AG10803 (cell line): ENCODE measurements at regions not wholly inside any gene's neighbourhood (a gene's known extent, or its start where the extent isn't known, plus 50 kb on each side); places are given as distances from the start of the nearest gene placed in this dataset.
A peak's percentile ranks its signal among the peaks of the same experiment; 100 is the strongest.

Experiments
- DNase-seq: peaks from one replicate; pipeline ENCODE4 v3.0.0; 2010; ENCODE audit warnings: low read depth
- H3K4me3 ChIP-seq: 2 replicates; pipeline ENCODE4 v1.5.1; 2011; ENCODE audit warnings: mild to moderate bottlenecking, low read length, control low read depth
- CTCF ChIP-seq: conservative IDR thresholded peaks from 2 replicates; pipeline ENCODE4 v1.5.1; 2011; ENCODE audit warnings: mild to moderate bottlenecking, low read length, control low read depth, inconsistent platforms

DNA sequence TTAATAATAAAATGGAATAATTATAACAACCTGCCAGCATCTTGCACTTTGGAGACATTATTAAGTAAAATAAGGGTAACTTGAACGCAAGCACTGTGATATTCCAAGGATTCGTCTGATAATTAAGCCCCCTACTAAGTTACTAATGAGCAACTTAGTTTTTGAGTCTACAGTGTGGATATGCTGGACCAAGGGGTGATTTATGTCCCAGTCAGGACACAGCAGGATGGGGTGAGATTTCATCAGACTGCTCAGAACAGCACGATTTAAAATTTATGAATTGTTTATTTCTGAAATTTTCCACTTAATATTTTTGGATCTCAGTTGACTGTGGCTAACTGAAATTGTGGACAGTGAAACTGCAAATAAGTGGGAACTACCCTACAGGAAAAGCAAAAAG, 182.8 kb upstream of the PHF14 start:
- H3K4me3 ChIP-seq = no peak overlapping the region
- no peak for TF ChIP-seq CTCF
- no peak for DNase-seq

- no peak overlapping the region for H3K4me3 ChIP-seq
- no peak for TF ChIP-seq CTCF
- no peak for DNase-seq
These were observed 179.5 kb upstream of the PHF14 start for GRCh38 chr7:10793995-10794775.

GRCh38 chr7:10797157-10797556, 176.5 kb upstream of the PHF14 start:
- DNase-seq = no peak
- no peak for TF ChIP-seq CTCF
- H3K4me3 ChIP-seq = no peak overlapping the region

GRCh38 chr7:10798044-10798443, 175.6 kb upstream of the PHF14 start:
- no peak overlapping the region for H3K4me3 ChIP-seq
- TF ChIP-seq CTCF = no peak
- no peak for DNase-seq

- no peak for DNase-seq
- no peak overlapping the region for H3K4me3 ChIP-seq
- no peak for TF ChIP-seq CTCF
These were observed 174.2 kb upstream of the PHF14 start for GRCh38 chr7:10799475-10799874.

DNA sequence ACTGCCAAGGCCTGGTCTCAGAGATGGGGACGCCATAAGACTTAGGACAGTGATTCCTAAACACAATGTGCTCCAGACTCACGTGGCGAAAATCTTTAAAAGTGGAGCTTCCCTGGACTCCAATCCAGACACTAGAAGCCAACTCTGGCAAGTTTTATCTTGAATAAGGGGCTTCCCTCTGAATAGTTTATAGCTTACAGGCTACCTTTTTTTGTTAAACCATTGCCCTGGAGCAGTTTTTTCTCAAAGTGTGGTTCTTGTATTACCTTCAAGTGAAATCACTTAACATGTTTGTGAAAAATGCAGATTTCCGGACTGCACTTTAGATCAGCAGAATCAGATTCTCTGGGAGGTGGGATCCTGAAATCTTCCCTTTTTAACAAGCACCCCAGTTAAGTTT, 171.7 kb upstream of the PHF14 start:
- no peak overlapping the region for H3K4me3 ChIP-seq
- no peak for DNase-seq
- no peak for TF ChIP-seq CTCF

DNA sequence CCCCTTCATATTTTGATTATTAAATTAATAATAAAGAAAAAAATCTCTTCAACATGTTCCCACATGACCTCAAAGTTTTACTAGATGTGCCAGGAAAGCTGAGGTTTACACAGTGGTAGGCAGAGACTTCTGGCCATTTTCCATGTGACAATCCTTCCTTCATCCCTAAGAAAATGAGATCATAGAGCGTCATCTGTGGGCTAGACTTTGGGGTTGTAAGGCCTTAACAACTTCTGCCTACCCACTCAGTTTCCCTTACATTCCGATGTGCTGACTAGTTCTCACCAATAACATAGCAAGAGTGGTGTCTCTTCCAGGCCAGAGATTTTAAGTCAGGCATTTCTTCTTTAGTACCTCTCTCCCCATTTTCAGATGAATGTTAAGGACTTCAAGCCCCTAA, 171.1 kb upstream of the PHF14 start:
- peak; percentile 25 for DNase-seq
- H3K4me3 ChIP-seq = no peak overlapping the region
- no peak for TF ChIP-seq CTCF
